ENCODE measurements at regions not wholly inside any gene's neighbourhood (a gene's known extent, or its start where the extent isn't known, plus 50 kb on each side); places are given as distances from the start of the nearest gene placed in this dataset.

- no peak for TF ChIP-seq CTCF (conservative IDR thresholded peaks at IDR 0.05; ENCODE audit: low read depth in 2 of 2)
- TF ChIP-seq JUNB (IDR thresholded peaks at IDR 0.05; ENCODE audit: unreplicated experiment): no peak
- no peak for TF ChIP-seq REST (IDR thresholded peaks at IDR 0.05; ENCODE audit: unreplicated experiment)
- TF ChIP-seq EZH2 (IDR thresholded peaks at IDR 0.05; ENCODE audit: low read depth, unreplicated experiment): no peak
- no peak for TF ChIP-seq EZH2phosphoT487 (IDR thresholded peaks at IDR 0.05; ENCODE audit: unreplicated experiment)
- no peak for TF ChIP-seq POLR2AphosphoS5 (IDR thresholded peaks at IDR 0.05; ENCODE audit: low read depth)
- TF ChIP-seq ZNF462 (CRISPR knock-in tag; IDR thresholded peaks at IDR 0.05): no peak
- TF ChIP-seq CREB1 (CRISPR knock-in tag; IDR thresholded peaks at IDR 0.05; ENCODE audit: low read depth): no peak
Measured at GRCh38 chr5:130706696-130707095, 458.4 kb downstream of the HINT1 start.

Measured in GM23338 (cell line).